HG03354 (cell line): ENCODE measurements at regions not wholly inside any gene's neighbourhood (a gene's known extent, or its start where the extent isn't known, plus 50 kb on each side); places are given as distances from the start of the nearest gene placed in this dataset.
"Not testable (repeated sequence)": the region's sequence is repeated elsewhere in the genome, so short reads cannot be mapped to it uniquely, and the experiment has no call there.

Experiments used
- ATAC-seq: cut with Tn5 transposase; IDR thresholded peaks from one replicate; pipeline ENCODE4 v1.9.1; 2021; ENCODE audit warnings: mild to moderate bottlenecking; ENCODE audit not compliant: unreplicated experiment, poor library complexity, severe bottlenecking

DNA sequence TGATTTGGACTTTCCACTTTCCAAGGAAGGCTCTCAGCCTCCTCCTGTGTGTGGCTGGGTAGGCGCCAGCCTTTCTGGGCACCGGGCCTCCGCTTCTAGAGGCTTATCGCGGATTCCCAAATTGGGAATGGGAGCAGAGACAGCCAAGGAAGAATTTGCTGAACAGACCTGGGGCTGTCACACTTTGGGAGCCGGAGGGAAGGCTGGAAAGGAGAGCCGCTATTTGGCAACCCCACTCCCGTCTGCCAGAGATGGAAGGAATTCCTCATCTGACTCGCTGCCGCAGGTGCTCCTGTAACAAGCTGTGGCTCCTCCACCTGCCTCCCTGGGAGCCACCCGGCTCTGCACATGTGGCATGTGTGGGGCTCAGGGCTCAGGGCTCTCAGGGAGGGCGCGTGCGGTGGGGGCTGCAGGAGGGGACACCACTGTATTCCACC is 50.8 kb upstream of the ECHDC3 start:
- no peak for ATAC-seq

DNA sequence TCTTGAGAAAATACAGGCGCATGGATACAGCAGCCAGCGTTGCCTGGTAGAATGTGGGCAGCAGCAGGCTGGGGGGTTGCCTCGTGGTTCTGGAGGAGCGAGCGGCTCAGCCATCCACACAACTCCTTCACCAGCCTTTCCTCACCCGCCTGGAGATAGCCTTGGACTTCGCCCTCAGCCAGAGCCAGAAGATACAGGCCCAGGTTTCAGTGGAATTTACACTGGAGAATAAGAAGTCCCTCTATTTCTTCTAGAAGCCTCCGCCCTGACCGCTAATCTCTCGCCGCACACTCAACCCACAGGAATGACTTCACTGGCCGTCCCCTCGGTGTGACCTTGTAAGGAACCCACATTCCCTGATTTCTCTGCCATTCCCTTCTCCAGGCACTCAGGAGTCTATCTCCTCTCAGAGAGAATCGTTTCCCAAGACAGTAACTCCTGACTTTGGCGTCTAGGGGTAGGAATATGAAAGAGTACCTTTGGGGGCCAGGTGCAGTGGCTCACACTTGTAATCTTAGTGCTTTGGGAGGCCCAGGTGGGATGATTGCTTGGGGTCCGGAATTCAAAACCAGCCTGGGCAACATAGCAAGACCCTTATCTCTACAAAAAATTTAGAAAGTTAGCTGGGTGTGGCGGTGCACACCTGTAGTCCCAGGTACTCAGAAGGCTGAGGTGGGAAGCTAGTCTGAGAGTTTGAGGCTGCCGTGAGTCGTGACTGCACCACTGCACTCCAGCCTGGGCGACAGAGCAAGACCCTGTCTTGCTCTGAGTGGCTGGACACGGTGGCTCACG is 52.0 kb upstream of the ECHDC3 start:
- no peak for ATAC-seq

DNA sequence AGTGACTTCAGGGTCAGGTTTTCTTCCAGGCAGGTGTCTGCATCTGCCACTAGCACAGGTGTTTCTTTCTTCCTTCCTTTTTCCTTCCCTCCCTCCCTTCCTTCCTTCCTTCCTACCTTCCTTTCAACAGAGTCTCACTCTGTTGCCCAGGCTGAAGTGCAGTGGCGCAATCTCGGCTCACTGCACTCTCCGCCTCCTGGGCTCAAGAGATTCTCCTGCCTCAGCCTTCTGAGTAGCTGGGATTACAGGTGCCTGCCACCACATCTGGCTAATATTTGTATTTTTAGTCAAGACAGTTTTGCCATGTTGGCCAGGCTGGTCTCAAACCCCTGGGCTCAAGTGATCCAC is 53.8 kb upstream of the ECHDC3 start:
- not testable (repeated sequence) for ATAC-seq

DNA sequence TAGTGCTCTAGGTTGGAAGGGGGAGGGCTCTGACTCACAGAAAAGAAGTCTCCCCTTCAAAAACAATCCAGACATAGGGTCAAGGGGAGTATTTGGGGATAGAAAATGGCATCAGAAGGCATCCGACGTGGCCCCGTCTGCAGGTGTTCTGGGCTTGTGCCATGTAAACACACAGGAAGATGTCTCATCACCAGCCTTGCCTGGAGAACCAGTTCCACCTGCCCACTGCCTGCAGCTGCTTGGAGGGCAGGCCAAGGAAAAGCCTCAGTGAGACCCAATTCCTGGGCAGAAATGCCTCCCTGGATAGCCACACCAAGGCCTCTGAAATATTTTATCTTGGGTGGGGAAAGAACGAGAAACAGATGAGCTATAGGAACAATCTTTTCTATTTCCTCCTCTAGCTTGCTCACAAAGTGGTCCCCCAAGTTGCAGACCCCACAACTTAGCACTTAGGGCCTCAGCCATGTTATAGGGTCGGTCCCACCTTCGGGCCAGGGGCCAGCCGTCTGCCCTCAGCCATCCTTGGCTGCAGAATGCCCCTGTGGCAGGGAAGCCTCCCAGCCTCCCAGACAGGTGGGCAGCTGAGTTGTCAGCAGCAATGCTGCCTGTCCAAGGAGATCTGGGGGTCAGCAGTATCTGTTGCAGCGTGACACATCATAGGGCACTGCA is 54.3 kb upstream of the ECHDC3 start:
- no peak for ATAC-seq

DNA sequence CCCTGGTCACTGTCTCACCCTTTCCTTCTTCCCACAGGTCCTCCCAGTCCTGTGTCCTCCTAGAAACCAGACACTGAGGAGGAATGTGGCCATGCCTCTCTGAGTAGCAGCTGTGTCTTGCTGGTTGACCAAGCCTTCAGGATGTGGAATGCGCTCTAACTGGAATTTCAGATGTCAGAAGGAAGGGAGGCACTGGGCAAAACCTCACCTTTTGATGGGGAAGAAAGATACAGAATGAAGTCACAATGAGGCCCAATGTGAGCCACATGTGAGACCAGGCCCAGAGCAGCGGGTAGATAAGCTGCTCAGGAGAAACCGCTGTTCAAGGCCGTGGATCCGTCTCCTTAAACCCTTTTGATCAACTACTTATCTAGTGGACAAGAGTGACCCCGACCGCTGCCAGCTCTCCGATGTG is 54.8 kb upstream of the ECHDC3 start:
- no peak for ATAC-seq

DNA sequence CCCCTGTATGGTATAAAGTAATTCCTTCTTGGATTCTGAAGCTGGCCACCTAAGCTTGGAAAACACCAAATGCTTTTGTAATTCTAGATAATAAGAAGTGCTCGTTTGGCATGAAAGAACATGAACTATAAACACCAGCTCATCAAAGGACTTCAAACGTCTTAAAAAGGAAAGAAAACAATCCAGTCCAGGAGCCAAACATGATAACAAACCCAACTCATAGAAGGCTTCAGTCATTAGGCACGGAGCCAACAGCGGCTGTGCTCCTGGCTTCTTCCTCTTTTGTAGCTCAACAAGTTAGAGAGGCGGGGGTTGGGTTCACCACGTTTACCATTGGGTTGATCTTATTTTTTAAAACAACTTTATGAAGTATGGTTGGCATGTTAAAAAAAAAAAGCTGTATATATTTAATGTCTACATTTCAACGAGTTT is 56.4 kb upstream of the ECHDC3 start:
- no peak for ATAC-seq

DNA sequence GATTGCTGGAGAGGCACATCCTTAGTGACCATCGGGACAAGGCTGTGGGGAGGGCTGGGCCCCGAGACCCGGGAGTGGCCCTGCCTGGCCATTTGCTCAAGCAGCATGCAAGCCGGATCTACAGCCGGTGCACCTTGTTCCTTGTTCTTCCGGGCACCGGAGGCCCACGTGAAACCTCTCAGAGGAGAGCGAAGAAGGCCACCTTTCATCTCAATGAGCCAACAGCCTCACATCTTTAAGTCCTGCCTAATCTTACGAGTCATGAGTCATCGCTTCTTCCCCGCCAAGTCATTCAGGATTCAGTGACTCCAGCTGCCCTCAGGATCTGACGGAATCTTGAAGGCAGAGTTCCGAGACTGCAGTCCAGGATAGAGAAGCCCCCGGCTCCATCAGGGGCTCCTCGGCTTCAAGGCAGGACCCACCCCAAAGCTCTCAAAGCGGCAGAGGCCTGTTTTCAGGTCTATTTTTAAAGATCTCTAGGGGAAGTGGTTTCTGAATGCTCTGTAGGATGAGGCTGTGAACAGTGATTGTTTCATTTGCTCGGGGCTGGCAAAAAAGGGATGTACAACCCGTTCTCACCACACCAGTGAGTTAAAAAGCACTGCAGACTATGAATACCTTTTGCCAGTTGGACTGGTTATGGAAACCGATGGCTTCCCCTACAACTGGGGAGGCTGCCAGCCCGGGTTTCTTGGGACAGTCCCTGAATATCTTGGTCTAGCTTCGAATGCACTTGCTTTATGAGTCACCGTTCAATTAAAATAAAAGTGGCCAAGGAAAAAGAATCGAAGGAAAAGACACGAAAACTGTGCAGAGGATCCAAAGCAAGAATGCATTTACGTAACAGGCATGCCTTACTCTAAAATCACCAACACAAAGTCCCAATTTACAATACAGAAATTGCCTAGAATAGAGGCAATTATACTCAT is 57.2 kb upstream of the ECHDC3 start:
- peak; percentile 76 for ATAC-seq

DNA sequence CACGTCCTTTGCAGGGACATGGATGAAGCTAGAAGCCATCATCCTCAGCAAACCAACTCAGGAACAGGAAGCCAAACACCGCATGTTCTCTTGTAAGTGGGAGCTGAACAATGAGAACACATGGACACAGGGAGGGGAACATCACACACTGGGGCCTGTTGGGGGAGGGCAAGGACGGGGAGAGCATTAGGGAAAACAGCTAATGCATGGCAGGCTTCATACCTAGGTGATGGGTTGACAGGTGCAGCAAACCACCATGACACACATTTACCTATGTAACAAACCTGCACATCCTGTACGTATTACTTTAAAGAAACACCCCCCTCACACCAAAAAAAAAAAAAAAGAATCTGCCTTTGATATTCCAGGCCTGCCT is 57.9 kb upstream of the ECHDC3 start:
- ATAC-seq = peak; percentile 21

DNA sequence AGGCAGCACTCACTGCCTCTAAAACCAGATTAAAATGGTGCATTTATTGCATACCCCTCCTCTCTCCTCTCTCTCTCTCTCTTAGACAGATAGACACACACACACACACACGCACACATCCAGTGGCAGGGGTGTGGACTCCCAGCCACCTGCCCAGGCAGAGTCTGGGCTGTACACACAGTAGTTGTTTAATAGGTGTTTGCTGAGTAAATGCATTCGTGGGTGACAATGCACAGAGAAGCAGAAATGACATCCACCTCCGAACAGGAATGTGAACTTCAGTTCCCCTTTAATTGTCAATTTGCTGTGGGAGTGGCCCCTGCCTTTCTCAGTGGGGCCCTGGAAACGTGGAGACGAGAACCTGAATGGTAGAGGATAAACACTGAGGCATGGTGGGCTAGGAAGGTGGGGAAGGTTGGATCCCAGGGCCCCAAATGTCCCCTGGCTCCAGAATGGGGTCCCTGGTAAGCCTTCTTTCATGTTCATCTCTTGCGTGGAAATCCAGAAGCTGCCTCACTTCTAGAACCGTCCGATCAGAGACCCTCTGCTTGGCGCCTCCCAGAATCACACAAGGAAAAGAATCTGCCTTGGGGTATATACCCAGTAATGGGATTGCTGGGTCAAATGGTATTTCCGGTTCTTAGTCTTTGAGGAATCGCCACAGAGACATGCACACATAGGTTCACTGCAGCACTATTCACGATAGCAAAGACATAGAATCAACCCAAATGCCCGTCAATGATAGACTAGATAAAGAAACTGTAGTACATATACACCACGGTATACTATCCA is 58.5 kb upstream of the ECHDC3 start:
- no peak for ATAC-seq

DNA sequence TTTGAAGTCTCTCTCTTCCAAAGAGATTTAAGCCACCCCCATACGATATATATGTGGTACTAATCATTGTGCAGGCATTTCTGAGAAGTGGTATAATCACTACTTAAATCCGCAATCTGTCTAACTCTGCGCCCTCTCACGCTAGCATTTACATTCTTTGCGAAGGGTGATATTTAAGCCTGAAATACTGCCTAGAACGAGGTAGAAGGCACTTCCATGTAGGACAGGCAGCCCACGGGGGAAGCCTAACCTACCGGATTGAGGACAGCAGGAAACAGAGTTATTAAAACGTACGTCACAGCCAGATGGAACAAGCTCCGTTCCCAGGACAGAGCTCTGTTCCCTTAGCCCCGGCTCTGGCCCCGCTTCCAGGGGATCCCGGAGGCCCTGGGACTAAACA is 59.3 kb upstream of the ECHDC3 start:
- ATAC-seq = no peak

DNA sequence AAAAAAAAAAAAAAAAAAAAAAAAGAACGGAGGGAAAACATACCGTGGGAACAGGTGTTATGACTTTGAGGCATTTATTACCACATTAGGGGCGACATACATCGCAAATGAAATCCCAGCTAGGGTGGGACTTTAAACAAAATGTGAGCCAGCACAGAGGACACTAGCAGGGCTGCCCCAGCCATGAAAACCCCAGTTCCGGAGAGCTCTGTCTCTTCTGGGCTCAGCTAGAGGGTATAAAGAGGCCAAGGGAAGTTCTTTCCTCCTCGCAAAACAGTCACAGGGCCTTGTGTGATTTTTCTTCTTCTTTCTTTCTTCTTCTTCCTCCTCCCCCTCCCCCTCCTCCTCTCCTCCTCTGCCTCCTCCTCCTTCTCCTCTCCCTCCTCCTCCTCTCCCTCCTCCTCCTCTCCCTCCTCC is 59.9 kb upstream of the ECHDC3 start:
- ATAC-seq = no peak

DNA sequence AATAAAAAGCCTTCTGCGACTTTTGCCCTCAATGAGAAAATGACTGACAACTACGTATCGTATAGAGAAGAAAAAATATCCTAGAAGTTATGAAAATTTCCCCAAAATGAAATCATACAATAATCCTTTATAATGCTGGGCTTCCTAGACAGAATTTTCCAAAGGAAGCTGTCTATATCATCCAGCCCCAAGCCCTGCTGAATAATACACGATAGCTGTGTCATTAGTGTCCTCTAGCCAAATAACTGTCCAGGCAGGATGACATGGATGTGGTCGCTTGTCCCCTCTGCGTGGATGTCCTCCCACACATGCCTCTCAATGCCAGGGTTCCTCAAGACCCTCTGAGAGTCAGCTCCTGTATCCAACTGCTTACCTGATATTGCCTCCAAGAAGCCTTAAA is 61.7 kb upstream of the ECHDC3 start:
- no peak for ATAC-seq

DNA sequence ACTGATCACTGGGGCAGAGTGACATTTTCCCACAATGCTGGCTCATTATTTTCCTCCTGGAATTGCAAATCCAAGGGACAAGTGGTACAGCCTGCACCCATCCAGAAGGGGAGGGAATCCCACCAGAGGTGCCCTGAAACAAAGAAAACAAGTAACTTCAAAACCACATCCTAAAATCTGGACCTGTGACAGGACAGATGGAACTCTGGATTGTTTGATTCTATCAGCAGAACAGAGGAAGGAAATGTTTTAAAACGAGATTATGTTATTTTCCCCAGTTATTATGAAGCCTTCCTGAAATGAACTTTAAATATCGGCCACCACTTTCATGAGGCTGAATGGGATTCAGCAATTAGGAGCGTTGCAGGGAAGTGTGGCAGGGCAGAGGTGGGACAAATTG is 62.2 kb upstream of the ECHDC3 start:
- ATAC-seq = no peak

DNA sequence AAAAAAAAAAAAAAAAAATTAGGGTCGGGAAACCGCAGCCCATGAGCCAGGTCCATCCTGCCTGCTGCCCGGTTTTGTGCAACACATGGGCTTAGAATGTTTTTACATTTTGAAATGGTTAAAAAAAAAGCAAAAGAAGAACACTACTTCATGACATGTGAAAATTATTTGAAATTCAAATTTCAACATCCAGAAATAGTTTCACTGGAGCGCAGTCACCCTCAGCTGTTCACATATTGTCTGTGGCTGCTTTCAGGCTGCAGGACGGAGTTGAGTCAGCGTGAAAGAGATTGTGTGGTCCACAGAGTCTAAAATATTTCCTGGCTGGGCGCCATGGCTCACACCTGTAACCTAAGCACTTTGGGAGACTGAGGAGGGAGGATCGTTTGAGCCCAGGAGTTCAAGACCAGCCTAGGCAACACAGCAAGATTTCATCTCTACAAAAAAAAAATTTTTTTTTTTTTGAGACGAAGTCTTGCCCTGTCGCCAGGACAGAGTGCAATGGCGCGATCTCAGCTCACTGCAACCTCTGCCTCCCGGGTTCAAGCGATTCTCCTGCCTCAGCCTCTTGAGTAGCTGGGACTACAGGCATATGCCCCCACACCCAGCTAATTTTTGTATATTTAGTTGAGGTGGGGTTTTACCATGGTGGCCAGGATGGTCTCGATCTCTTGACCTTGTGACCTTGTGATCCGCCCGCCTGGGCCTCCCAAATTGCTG is 63.9 kb upstream of the ECHDC3 start:
- ATAC-seq = peak; percentile 91

DNA sequence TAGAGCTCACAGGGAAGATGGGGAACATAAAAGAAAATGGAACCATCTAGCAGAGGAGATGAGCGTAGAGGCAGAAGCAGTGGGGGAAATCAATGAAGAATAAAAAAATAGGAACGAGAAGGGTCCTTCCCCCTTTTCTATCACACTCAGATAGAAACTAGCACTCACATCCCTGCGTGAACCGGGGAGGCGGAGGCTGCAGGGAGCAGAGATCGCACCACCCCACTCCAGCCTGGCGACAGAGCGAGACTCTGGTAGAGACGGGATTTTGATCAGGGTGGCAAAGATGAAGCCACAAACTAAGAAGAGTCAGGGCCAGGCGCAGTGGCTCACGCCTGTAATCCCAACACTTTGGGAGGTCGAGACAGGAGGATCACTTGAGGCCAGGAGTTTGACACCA is 64.7 kb upstream of the ECHDC3 start:
- peak; percentile 31 for ATAC-seq

DNA sequence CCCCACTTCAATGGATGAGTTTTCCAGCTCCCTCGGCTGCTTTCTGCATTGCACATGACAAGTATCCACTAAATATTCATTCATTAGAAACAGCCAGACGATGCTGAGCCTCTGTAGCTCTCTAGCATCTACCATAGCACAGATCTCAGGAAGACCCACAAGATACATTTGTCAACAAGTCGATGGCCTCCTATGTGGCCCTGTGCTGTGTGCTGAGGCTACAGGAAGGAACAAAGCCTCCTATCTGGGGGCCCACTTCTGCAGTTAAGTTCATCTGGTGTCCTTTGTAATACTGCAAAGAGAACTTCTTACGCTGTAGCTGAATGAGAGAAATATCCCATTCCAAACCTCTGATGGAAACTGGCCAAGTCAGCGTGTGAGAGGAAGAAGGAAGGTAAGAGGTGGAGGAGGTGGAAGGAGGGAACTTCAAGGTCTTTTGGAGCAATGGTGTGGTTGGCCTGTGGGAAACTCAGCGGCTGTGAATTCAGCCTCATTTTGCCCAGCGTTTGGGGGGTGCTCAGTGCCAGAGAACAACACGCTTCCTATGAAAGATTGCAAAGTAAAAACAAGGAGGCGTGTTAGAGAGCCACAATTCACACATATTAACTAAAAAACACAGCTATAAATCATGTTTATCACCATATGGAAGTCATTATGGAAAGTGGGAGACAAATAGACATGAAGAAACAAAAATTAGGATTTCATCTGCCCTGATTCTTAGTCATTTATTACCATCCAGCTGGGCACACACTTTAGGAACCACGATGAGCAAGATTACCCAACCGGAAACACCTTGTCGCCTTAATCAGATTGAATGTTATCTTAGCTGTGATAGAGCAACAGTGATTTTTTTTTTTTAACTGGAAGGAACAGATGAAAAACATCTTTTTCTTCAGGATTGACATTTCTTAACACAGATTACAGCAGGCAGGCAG is 62.2 kb upstream of the USP6NL start:
- no peak for ATAC-seq

DNA sequence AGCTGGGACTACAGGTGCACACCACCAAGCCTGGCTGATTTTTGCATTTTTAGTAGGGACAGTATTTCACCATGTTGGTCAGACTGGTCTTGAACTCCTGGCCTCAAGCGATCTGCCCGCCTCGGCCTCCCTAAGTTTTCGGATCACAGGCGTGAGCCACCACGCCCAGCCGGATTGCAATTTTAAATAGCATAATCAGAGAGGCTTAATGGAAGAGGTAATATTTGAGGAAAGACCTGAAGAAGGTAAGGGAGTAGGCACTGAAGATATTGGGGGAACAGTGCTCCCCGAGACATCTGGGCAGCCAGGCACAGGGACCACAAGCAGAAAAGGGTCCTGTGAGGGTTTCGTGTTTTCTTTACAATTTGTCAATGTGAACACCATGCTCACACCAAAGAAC is 61.4 kb upstream of the USP6NL start:
- ATAC-seq = no peak

DNA sequence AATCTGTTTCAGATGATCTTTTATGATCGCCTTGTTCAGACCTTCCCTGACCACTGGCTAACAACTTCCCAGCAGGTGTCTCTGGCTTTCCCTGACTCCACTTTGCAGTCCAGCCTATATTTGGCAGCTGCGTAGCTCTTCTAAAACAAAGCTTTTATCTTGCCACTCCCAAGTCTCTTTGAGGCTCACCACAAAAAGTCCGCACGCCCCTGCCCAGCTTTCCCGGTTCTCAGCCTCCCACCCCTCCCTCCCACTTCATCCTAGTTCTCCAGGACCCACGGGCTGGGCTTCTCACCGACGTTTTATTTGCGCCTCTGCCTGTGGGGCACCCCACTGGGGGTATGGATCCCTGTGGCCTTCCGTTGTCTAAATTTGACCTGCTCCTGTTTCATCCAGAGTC is 58.9 kb upstream of the USP6NL start:
- ATAC-seq = no peak
